GM13976 (cell line): ENCODE measurements at regions not wholly inside any gene's neighbourhood (a gene's known extent, or its start where the extent isn't known, plus 50 kb on each side); places are given as distances from the start of the nearest gene placed in this dataset.
"Not testable (repeated sequence)": the region's sequence is repeated elsewhere in the genome, so short reads cannot be mapped to it uniquely, and the experiment has no call there.

ENCODE experiments used
- DNase-seq: peaks from one replicate; pipeline ENCODE4 v3.0.0; 2012; ENCODE audit warnings: low spot score
- in situ Hi-C: fragments of 300-500 bp; cut with MboI; formaldehyde crosslinking; loops from one replicate; pipeline ENCODE4 v1.12.0; 2022; ENCODE audit warnings: low sequenced_read_pairs, mixed read lengths, inconsistent platforms; ENCODE audit not compliant: unreplicated experiment
- TF ChIP-seq, protein P1 (sequence below): IDR thresholded peaks from 2 replicates; pipeline ENCODE4 v1.5.1; 2012; ENCODE audit warnings: borderline replicate concordance, mild to moderate bottlenecking; ENCODE audit not compliant: insufficient read depth; ENCODE audit errors: extremely low read depth, missing control alignments, control extremely low read depth

DNA sequence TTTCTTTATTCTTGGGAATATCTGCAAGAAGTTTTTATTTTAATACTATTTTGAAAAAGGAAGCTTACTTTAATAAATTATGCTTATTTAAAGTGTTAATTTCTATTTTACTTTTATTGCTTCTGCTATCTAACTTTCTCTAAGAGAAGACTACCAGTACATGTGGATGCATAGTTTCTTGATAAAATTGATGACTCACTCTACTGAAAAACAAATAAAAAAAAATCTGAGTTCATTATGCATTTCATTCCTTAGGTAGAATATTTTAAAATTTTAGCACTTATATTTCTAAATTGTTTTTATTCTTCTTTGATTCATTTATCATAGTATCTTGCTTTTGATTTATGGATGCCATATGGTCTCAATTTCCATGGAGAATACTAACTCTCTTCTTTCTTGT is 217.9 kb downstream of the TAF11L14 start:
- no peak for DNase-seq
- TF ChIP-seq, protein P1, sequence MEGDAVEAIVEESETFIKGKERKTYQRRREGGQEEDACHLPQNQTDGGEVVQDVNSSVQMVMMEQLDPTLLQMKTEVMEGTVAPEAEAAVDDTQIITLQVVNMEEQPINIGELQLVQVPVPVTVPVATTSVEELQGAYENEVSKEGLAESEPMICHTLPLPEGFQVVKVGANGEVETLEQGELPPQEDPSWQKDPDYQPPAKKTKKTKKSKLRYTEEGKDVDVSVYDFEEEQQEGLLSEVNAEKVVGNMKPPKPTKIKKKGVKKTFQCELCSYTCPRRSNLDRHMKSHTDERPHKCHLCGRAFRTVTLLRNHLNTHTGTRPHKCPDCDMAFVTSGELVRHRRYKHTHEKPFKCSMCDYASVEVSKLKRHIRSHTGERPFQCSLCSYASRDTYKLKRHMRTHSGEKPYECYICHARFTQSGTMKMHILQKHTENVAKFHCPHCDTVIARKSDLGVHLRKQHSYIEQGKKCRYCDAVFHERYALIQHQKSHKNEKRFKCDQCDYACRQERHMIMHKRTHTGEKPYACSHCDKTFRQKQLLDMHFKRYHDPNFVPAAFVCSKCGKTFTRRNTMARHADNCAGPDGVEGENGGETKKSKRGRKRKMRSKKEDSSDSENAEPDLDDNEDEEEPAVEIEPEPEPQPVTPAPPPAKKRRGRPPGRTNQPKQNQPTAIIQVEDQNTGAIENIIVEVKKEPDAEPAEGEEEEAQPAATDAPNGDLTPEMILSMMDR, result no peak
- in situ Hi-C loops, result no loop called here

DNA sequence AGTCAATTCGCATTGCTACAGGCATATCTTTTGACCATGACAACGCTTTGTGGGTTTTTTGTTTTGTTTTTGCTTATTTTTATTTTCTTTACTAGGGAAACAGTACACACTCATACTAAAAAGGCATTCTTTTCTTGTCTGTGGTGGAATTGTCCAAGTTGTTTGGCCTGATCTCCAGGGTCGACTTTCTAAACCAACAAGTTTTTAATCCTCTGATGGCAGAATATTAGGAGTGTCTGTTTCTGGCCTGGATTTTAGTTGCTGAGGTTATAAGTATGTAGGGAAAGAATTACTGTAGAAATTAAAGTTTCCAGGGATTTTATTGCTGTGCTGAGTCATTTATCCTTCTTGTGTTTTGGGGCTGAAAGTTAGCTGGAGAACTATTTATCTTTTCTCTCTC is 218.5 kb downstream of the TAF11L14 start:
- in situ Hi-C loops, result no loop called here
- TF ChIP-seq, protein P1, result no peak
- DNase-seq, result no peak

DNA sequence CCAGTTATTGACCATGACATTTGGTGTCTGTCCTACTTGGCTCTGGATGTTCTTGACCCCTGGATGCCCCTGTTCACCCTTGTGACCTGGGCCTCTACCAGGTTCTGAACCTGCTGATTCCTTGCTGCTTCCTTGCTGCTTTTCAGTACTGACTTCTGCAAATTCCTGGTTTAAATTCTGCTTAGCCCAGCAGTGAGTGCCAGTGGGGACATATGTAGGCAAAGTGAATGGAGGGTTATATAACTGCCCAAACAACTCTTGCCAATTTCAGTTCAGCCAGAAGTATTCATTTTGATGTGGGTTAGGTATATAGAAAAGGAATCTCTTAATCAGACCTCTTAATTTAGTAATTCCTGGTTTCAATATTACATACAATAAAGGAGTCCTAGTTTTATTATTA is 220.6 kb downstream of the TAF11L14 start:
- in situ Hi-C loops, result no loop called here
- TF ChIP-seq, protein P1, result no peak
- DNase-seq, result no peak

DNA sequence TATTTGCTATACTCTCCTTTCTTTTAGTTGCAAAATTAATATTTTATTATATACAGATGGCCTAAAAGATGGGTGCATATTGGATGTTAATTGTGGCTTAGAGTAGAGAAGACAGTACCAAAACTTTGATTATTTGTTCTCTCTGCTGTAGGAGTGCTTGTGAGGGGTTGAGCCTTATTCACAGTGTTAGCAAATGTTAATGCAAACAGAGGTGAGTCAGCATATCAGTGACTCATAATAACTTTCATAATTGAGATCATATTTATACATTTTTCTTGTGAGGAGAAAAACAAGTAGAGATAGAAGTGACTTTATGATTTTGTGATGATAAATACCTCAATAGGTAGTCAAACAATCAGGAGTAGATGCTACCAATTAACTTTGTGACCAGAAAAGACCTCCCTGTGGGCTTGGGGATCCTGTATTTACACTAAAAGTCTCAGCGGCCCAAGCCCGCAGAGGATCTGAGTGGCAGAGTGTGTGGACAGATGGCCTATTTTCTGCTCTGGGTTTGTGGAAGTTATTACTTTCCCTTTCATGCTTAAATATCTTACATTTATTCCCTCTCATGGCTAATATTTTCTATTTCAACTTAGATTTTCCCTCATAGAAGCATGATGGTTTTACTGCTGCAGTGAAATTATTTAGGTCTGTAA is 226.5 kb downstream of the TAF11L14 start:
- DNase-seq, result no peak
- TF ChIP-seq, protein P1, result no peak
- in situ Hi-C loops, result no loop called here

DNA sequence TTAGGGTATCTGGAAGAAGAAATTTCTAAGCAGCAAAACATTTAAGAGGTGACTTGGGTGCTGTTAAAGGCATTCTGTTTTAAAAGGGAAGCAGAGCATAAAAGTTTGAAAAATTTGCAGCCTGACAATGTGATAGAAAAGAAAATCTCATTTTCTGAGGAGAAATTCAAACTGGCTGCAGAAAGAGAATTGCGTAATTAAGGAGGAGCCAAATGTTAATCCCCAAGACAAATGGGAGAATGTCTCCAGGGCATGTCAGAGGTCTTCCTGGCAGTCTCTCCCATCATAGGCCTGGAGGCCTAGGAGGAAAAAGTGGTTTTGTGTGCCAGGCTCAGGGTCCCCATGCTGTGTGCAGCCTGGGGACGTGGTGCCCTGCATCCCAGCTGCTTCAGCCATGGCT is 230.6 kb downstream of the TAF11L14 start:
- DNase-seq, in situ Hi-C loops: not testable (repeated sequence)

DNA sequence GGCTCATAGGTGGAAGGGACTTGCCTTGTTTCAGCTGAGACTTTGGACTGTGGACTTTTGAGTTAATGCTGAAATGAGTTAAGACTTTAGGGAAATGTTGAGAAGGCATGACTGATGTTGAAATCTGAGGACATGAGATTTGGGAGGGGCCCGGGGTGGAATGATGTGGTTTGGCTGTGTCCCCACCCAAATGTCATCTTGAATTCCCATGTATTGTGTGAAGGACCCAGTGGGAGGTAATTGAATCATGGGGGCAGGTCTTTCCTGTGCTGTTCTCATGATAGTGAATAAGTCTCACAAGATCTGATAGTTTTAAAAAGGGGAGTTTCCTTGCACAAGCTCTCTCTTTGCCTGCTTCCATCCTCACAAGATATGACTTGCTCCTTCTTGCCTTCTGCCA is 231.7 kb downstream of the TAF11L14 start:
- in situ Hi-C loops, DNase-seq: not testable (repeated sequence)

DNA sequence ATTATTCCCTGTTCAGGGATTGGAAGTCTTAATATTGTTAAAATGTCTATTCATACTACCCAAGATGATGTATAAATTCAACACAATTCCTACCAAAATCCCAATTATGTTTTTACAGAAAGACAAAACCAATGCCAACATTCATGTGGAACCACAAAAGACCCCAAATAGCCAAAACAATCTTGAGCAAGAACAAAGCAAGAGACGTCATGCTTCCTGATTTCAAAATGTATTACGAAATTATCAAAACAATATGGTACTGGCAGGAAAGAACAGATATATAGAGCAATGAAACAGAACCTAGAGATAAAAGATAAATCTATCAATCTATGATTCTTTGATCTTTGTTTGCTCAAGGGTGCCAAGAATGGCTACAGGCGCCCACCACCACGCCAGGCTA is 237.9 kb downstream of the TAF11L14 start:
- in situ Hi-C loops, result no loop called here
- no peak for DNase-seq
- TF ChIP-seq, protein P1, result no peak

DNA sequence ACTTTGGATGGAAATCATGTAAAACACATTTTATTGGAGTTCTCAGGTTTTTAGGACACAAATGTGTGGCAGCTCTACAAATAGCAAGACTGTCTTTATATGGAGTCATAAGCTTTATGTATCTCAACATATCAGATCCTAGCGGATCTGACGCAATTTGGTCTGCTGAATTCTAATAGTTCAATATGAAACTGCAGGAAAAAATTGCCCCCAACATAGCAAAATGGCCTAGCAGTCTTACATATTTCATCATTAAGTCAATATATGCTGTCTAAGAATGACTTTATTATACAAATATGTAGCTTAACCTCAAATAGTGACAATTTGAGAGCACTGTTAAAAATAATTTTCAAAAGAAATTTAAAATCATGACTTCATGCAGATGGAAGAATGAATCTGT is 244.3 kb downstream of the TAF11L14 start:
- DNase-seq, result no peak
- in situ Hi-C loops, result no loop called here
- TF ChIP-seq, protein P1, result no peak
